ENCODE measurements at regions not wholly inside any gene's neighbourhood (a gene's known extent, or its start where the extent isn't known, plus 50 kb on each side); places are given as distances from the start of the nearest gene placed in this dataset.

DNA sequence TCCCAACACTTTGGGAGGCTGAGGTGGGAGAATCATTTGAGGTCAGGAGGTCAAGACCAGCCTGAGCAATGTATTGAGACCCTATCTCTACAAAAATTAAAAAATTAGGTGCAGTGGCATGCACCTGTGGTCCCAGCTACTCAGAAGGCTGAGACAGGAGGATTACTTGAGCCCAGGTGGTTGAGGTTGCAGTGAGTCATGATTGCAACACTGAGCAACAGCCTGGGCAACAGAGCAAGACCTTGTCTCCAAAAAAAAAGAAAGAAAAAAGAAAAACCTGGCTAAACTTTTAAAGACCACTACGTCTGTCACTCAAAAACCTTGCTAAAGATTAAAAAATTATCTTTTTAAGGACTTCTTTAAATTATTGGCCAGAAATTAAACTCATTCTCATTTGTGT is 59.8 kb upstream of the ABCA1 start:
- Mint-ChIP-seq H3K27ac (no peak overlapping the region), H3K4me1 (peaks cover 50% of the 10 kb centered on the region), H3K36me3 (no peaks in the 10 kb centered on the region), H3K27me3 (ENCODE audit: low read depth in 3 of 3) (peaks cover 0 to 7% (median 0%) of the 10 kb centered on the region in 3 donors), H3K9me3 (peaks cover 0 to 1% (median 0%) of the 10 kb centered on the region in 7 donors), H3K4me3 (no peak overlapping the region)
- no peaks in the 10 kb centered on the region for H3K79me2 ChIP-seq (ENCODE audit: insufficient read depth, low read length)
- H4K20me1 ChIP-seq (ENCODE audit: insufficient read depth, low read length), result no peaks in the 10 kb centered on the region
- H3K4me1 ChIP-seq (ENCODE audit: control insufficient read depth in 1 of 2, insufficient read depth in 2 of 2, low read length in 2 of 2), result peaks cover 33 to 50% of the 10 kb centered on the region in 2 donors
- H3K27ac ChIP-seq (ENCODE audit: low read depth in 1 of 2, low read length in 2 of 2), result no peak overlapping the region
- WGBS (ENCODE audit: insufficient coverage), result no CpG with 5 or more reads among the region's 1 CpG
- H3K4me3 ChIP-seq (replicated peaks in 1 of 3; ENCODE audit: low read depth in 2 of 3, low read length in 3 of 3), result no peak overlapping the region
- no peak overlapping the region for H2AFZ ChIP-seq (ENCODE audit: insufficient read depth, low read depth, low read length, poor library complexity, severe bottlenecking)
- H3K4me2 ChIP-seq (replicated peaks; ENCODE audit: extremely low read depth, low read length, poor library complexity, severe bottlenecking), result no peak overlapping the region
- no peak for TF ChIP-seq CTCF (IDR thresholded peaks at IDR 0.05)
- H3K36me3 ChIP-seq (replicated peaks in 1 of 2; ENCODE audit: control insufficient read depth in 1 of 2, insufficient read depth in 2 of 2, low read length in 2 of 2), result no peaks in the 10 kb centered on the region
- DNase-seq, result peak in 2 of 3 donors; percentile 7 to 26
- no peaks in the 10 kb centered on the region for H3K9me3 ChIP-seq (replicated peaks in 1 of 2; ENCODE audit: control insufficient read depth in 1 of 2, insufficient read depth in 1 of 2, low read length in 2 of 2)
- H3K9ac ChIP-seq (ENCODE audit: insufficient read depth, low read length, poor library complexity, severe bottlenecking), result no peak overlapping the region
- intact Hi-C loops (cut with micrococcal nuclease), result no loop called here
- no peaks in the 10 kb centered on the region for H3K27me3 ChIP-seq (ENCODE audit: control insufficient read depth in 2 of 2, insufficient read depth in 2 of 2, low read length in 2 of 2)

- no peak overlapping the region for H3K9ac ChIP-seq (ENCODE audit: insufficient read depth, low read length, poor library complexity, severe bottlenecking)
- Mint-ChIP-seq H3K4me1 (peaks cover 53% of the 10 kb centered on the region), H3K36me3 (peaks cover 0 to 4% of the 10 kb centered on the region in 2 donors), H3K27ac (peak overlapping the region in 2 of 7 donors; percentile 42 to 54), H3K9me3 (peaks cover 0 to 1% (median 0%) of the 10 kb centered on the region in 7 donors), H3K4me3 (no peak overlapping the region), H3K27me3 (ENCODE audit: low read depth in 3 of 3) (peaks cover 0 to 7% (median 3%) of the 10 kb centered on the region in 3 donors)
- intact Hi-C loops (cut with micrococcal nuclease), result no loop called here
- no peaks in the 10 kb centered on the region for H3K79me2 ChIP-seq (ENCODE audit: insufficient read depth, low read length)
- no peaks in the 10 kb centered on the region for H3K27me3 ChIP-seq (ENCODE audit: control insufficient read depth in 2 of 2, insufficient read depth in 2 of 2, low read length in 2 of 2)
- no peak overlapping the region for H3K4me2 ChIP-seq (replicated peaks; ENCODE audit: extremely low read depth, low read length, poor library complexity, severe bottlenecking)
- no peak for DNase-seq
- no peak overlapping the region for H2AFZ ChIP-seq (ENCODE audit: insufficient read depth, low read depth, low read length, poor library complexity, severe bottlenecking)
- H3K27ac ChIP-seq (ENCODE audit: low read depth in 1 of 2, low read length in 2 of 2), result no peak overlapping the region
- H4K20me1 ChIP-seq (ENCODE audit: insufficient read depth, low read length), result no peaks in the 10 kb centered on the region
- TF ChIP-seq CTCF (IDR thresholded peaks at IDR 0.05), result no peak
- H3K4me1 ChIP-seq (ENCODE audit: control insufficient read depth in 1 of 2, insufficient read depth in 2 of 2, low read length in 2 of 2), result peaks cover 37 to 50% of the 10 kb centered on the region in 2 donors
- H3K36me3 ChIP-seq (replicated peaks in 1 of 2; ENCODE audit: control insufficient read depth in 1 of 2, insufficient read depth in 2 of 2, low read length in 2 of 2), result no peaks in the 10 kb centered on the region
- H3K9me3 ChIP-seq (replicated peaks in 1 of 2; ENCODE audit: control insufficient read depth in 1 of 2, insufficient read depth in 1 of 2, low read length in 2 of 2), result no peaks in the 10 kb centered on the region
- no peak overlapping the region for H3K4me3 ChIP-seq (replicated peaks in 1 of 3; ENCODE audit: low read depth in 2 of 3, low read length in 3 of 3)
- WGBS (ENCODE audit: insufficient coverage), result 100% methylated on average over 1 of the region's 2 CpGs
Observed at GRCh38 chr9:104988539-104988938, 60.6 kb upstream of the ABCA1 start.

Measured in CD14-positive monocyte (primary cell).